Kidney epithelial cell (primary cell): ENCODE measurements at regions not wholly inside any gene's neighbourhood (a gene's known extent, or its start where the extent isn't known, plus 50 kb on each side); places are given as distances from the start of the nearest gene placed in this dataset.

Experiments used
- DNase-seq: peaks from one replicate; pipeline ENCODE4 v3.0.0-alpha.2; 2010; ENCODE audit warnings: low read depth
- H3K27me3 ChIP-seq: 2 replicates; pipeline ENCODE4 v1.6.0; 2011; ENCODE audit warnings: low read length; ENCODE audit not compliant: control insufficient read depth, insufficient read depth
- H3K36me3 ChIP-seq: 2 replicates; pipeline ENCODE4 v1.5.1; 2011; ENCODE audit warnings: low read length; ENCODE audit not compliant: control insufficient read depth, insufficient read depth
- H3K4me3 ChIP-seq: 2 replicates; pipeline ENCODE4 v1.5.1; 2011; ENCODE audit warnings: low read depth, mild to moderate bottlenecking, control low read depth, low read length
- CTCF ChIP-seq: IDR thresholded peaks from 2 replicates; pipeline ENCODE4 v1.5.1; 2011; ENCODE audit warnings: mild to moderate bottlenecking, moderate library complexity, low read length, control low read depth, inconsistent platforms; ENCODE audit not compliant: insufficient read depth, poor library complexity, severe bottlenecking

DNA sequence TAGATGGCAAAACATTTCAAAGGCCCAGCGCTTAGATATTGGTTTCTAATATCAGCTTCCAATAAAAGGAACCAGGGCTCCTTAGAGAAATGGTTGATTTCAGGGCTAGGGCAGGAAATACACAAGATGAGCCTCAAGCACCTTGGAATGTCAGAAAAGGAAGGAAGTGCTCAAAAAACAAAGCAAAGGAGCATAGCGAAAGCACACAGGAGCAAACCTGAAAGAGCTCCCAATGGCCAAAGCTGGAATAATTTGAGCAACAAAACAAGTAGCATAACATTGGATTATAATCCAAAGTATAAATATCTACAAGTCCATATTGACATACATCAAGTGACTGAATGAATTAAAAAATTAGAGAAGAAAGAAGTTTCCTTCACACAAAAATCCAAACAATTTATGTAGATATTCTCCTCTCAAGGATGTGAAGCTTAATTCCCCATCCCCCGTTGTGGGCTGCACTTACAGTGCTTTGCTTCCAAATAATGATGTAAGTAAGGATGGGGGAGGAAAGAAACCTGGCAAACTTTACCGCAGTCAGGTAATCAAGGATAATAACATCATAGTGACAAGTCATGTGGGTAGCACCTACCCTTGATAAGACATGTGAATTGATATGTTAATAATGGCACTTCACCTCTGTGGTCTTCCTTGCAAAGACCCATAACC lies 132.9 kb upstream of the DST start:
- no peaks in the 10 kb centered on the region for H3K36me3 ChIP-seq
- H3K4me3 ChIP-seq, result no peak overlapping the region
- no peaks in the 10 kb centered on the region for H3K27me3 ChIP-seq
- DNase-seq, result no peak
- no peak for TF ChIP-seq CTCF

- Histone ChIP-seq H3K36me3 (no peaks in the 10 kb centered on the region), H3K27me3 (no peaks in the 10 kb centered on the region), H3K4me3 (no peak overlapping the region)
- peak; percentile 32 for TF ChIP-seq CTCF
- peak; percentile 82 for DNase-seq
Measured at GRCh38 chr6:56772737-56773184, 130.1 kb upstream of the DST start.

GRCh38 chr6:56771929-56772607 lies 129.4 kb upstream of the DST start:
- Histone ChIP-seq H3K36me3 (no peaks in the 10 kb centered on the region), H3K27me3 (no peaks in the 10 kb centered on the region), H3K4me3 (no peak overlapping the region)
- no peak for TF ChIP-seq CTCF
- DNase-seq, result no peak

GRCh38 chr6:56771189-56771588 lies 128.5 kb upstream of the DST start:
- TF ChIP-seq CTCF, result no peak
- DNase-seq, result no peak
- Histone ChIP-seq H3K36me3 (no peaks in the 10 kb centered on the region), H3K4me3 (no peak overlapping the region), H3K27me3 (no peaks in the 10 kb centered on the region)

GRCh38 chr6:56770011-56770520 lies 127.4 kb upstream of the DST start:
- Histone ChIP-seq H3K36me3 (no peaks in the 10 kb centered on the region), H3K27me3 (no peaks in the 10 kb centered on the region), H3K4me3 (no peak overlapping the region)
- TF ChIP-seq CTCF, result no peak
- DNase-seq, result no peak
